IPS DF 6.9 (cell line): ENCODE measurements at regions not wholly inside any gene's neighbourhood (a gene's known extent, or its start where the extent isn't known, plus 50 kb on each side); places are given as distances from the start of the nearest gene placed in this dataset.
"Not testable (repeated sequence)": the region's sequence is repeated elsewhere in the genome, so short reads cannot be mapped to it uniquely, and the experiment has no call there.

ENCODE experiments used
- DNase-seq: peaks from one replicate; pipeline ENCODE4 v3.0.0-alpha.2; 2013; ENCODE audit warnings: low read depth, low spot score
- H3K27ac ChIP-seq: one replicate; pipeline ENCODE4 v1.5.1; 2013; ENCODE audit warnings: low read length, control low read depth
- H3K27me3 ChIP-seq: 2 replicates; pipeline ENCODE4 v1.6.1; 2013; ENCODE audit warnings: mild to moderate bottlenecking, low read length; ENCODE audit not compliant: control insufficient read depth, insufficient read depth
- H3K36me3 ChIP-seq: 2 replicates; pipeline ENCODE4 v1.6.1; 2013; ENCODE audit warnings: low read length; ENCODE audit not compliant: control insufficient read depth, insufficient read depth
- H3K4me1 ChIP-seq: 2 replicates; pipeline ENCODE4 v1.6.1; 2013; ENCODE audit warnings: low read length; ENCODE audit not compliant: control insufficient read depth, insufficient read depth
- H3K4me3 ChIP-seq: 2 replicates; pipeline ENCODE4 v1.5.1; 2013; ENCODE audit warnings: mild to moderate bottlenecking, low read length
- H3K9me3 ChIP-seq: 2 replicates; pipeline ENCODE4 v1.6.1; 2013; ENCODE audit warnings: low read length, inconsistent platforms; ENCODE audit not compliant: control insufficient read depth, insufficient read depth
- WGBS: extraction: QIAGEN DNeasy Blood & Tissue Kit; methylation state at CpG from one replicate; pipeline ENCODE4 v1.1.7; 2013; ENCODE audit warnings: mixed read lengths, missing lambda C conversion rate; ENCODE audit not compliant: insufficient read length, insufficient coverage; 5-methylcytosine and 5-hydroxymethylcytosine counted together

DNA sequence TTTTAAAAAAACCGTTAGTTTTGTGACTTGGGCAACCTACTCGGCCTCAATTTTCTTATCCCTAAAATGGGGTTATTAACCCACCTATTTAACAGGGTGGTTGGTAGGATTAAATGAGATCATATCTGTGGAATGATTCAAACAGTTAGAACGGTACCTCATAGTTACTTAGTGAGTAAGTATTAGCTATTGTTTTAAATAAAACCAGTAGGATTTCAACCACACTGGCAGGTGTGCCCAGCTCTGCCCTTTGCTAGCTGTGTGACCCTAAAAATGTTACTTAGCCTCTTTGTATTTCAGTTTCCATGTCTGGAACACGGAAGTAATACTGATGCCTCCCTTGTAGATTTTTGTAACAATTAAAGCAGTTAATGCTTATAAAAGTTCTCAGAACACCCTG lies 225.8 kb upstream of the SPRY1 start:
- Histone ChIP-seq H3K27me3 (no peaks in the 10 kb centered on the region), H3K9me3 (no peaks in the 10 kb centered on the region), H3K4me3 (no peak overlapping the region), H3K4me1 (no peaks in the 10 kb centered on the region), H3K36me3 (no peaks in the 10 kb centered on the region), H3K27ac (no peak overlapping the region)
- DNase-seq = no peak
- no CpG with 5 or more reads among the region's 4 CpGs for WGBS

DNA sequence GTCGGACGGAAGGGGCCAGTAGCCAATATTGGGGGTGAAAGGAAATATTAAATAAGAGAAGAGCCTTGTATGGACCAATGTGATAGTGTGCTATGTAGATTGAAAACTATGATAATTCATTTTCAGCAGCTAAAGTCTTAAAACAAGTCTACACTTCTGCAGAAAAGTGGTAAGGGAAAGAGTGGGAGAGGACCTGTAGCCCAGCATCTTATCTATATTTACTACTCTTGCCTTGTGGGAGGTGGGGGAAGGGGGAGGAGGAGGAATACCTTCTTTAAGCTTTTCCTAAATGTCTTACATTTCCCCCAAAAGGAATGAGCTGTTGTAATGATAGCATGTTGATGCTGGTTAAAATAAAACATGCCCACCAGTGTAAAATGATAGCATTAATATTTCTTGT lies 220.0 kb upstream of the SPRY1 start:
- WGBS = no CpG with 5 or more reads among the region's 2 CpGs
- Histone ChIP-seq H3K27ac (no peak overlapping the region), H3K27me3 (no peaks in the 10 kb centered on the region), H3K4me3 (no peak overlapping the region), H3K36me3 (no peaks in the 10 kb centered on the region), H3K4me1 (no peaks in the 10 kb centered on the region), H3K9me3 (no peaks in the 10 kb centered on the region)
- no peak for DNase-seq

DNA sequence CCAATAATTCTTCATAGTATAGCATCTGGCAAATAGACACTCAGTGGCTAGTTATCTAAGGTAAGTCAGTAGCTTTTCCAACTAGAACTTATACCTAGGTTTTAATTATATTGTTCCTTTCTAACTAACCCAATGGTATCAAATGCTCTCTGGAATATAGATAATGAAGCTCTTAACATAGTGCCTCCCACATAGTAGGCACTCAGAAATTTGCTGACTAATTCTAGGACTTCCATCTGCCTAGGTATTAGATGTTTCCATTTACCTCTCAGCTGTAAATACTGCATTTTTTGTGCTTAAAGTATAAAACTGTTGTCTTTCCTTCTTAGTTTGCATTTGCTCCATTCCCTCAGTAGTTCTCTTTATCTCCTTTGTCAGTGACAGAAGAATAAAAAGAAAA lies 214.3 kb upstream of the SPRY1 start:
- no peak overlapping the region for H3K27ac ChIP-seq
- no peaks in the 10 kb centered on the region for H3K36me3 ChIP-seq
- H3K9me3 ChIP-seq = no peaks in the 10 kb centered on the region
- no peaks in the 10 kb centered on the region for H3K27me3 ChIP-seq
- no peak for DNase-seq
- H3K4me3 ChIP-seq = no peak overlapping the region
- no peaks in the 10 kb centered on the region for H3K4me1 ChIP-seq

DNA sequence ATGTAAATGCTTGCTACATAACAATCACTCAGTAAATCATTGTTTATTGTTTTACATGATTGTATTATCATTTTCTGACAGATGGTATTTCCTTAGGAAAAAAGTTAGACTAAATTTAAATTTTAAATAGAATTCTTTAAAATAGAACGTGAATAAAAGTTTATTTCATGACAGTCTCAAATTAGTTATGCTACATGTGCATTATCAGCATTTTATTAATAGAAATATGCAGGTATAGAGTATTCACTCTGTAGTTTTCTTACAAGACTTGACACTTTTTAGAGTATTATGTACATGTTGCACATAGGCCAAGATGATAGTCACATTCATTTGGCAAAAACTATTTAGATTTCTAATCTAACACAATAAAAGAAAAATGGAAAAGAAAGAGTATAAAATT lies 213.3 kb upstream of the SPRY1 start:
- Histone ChIP-seq H3K27ac (no peak overlapping the region), H3K4me1 (no peaks in the 10 kb centered on the region), H3K27me3 (no peaks in the 10 kb centered on the region), H3K4me3 (no peak overlapping the region), H3K9me3 (no peaks in the 10 kb centered on the region), H3K36me3 (no peaks in the 10 kb centered on the region)
- no CpG with 5 or more reads among the region's 1 CpG for WGBS
- DNase-seq = no peak

DNA sequence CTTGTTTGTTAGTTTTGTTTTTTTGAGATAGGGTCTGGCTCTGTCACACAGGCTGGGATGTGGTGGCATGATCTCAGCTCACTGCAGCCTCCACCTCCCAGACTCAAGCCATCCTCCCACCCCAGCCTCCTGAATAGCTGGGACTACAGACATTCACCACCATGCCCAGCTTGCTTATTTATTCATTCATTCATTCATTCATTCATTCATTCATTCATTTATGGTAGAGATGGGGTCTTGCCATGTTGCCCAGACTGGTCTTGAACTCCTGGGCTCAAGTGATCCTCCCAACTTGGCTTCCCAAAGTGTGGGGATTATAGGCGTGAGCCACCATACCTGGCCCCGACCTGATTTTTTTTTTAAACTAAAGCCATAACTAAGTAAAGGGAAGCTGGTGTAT lies 212.8 kb upstream of the SPRY1 start:
- DNase-seq, H3K9me3 ChIP-seq, H3K36me3 ChIP-seq, H3K4me1 ChIP-seq, H3K27me3 ChIP-seq, H3K27ac ChIP-seq, H3K4me3 ChIP-seq: not testable (repeated sequence)
- no CpG with 5 or more reads among the region's 2 CpGs for whole genome bisulfite sequencing

DNA sequence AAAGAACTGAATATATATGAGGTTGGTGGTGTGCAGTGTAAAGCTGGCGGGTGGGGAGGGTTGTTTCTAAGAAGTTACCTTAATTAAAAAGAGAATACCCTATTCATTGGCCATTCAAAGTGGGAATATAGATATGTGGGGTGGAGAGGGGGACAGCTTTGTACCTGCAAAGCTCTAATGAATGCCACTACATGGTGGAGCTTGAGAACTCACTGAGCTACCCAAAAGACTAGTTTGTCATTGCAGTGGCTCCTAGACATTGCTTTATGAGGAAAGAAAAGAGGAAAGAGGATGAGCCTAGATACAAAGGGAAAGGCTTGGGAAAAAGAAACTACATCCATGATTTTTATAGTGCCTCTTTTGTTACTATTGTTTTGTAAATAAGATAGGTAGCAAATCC lies 209.9 kb upstream of the SPRY1 start:
- Histone ChIP-seq H3K4me1 (no peaks in the 10 kb centered on the region), H3K27me3 (no peaks in the 10 kb centered on the region), H3K9me3 (no peaks in the 10 kb centered on the region), H3K27ac (no peak overlapping the region), H3K36me3 (no peaks in the 10 kb centered on the region), H3K4me3 (no peak overlapping the region)
- DNase-seq = no peak
- WGBS = no CpG with 5 or more reads among the region's 1 CpG

DNA sequence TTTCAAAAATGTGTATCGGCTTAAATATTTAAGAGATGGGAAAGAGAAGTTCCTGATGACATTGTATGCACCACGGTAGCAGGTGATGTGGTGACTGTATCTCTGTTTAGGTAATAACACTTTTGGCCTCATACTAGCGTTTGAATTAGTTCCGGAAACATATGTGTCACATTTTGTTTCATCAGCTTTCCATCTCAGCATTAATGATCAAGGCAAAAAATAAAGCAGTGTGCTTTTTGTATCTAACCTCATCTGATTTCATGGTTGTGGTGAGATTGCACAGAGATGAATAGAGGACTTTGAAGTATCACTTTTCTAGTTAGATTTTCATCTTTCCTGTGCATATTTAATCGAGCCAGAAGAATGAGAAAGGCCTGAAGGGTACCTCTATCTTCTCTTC lies 206.4 kb upstream of the SPRY1 start:
- WGBS = no CpG with 5 or more reads among the region's 5 CpGs

DNA sequence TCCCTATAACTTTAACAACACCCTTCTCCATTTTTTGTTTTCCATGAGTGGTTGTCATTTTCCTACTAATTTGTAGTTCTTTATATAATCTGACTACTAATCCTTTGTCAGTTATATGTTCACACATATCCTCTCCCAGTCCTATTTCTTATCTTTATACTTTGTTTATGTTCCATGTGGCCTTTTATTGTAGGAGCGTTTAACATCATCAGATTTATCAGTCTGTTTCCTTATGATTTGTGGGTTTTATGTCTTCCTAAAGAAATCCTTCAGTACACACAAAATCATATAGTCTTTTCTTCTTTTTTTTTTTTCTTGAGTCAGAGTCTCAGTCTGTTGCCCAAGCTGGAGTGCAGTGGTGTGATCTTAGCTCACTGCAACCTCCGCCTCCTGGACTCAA lies 204.9 kb upstream of the SPRY1 start:
- Histone ChIP-seq H3K27ac (no peak overlapping the region), H3K27me3 (no peaks in the 10 kb centered on the region), H3K9me3 (no peaks in the 10 kb centered on the region), H3K36me3 (no peaks in the 10 kb centered on the region), H3K4me3 (no peak overlapping the region), H3K4me1 (no peaks in the 10 kb centered on the region)
- DNase-seq = no peak
- no CpG with 5 or more reads among the region's 2 CpGs for WGBS

More for the DNA sequence above, 206.4 kb upstream of the SPRY1 start:
- no peaks in the 10 kb centered on the region for H3K27me3 ChIP-seq
- H3K36me3 ChIP-seq = no peaks in the 10 kb centered on the region
- no peaks in the 10 kb centered on the region for H3K4me1 ChIP-seq
- no peak overlapping the region for H3K4me3 ChIP-seq
- H3K27ac ChIP-seq = no peak overlapping the region
- no peak for DNase-seq
- no peaks in the 10 kb centered on the region for H3K9me3 ChIP-seq

DNA sequence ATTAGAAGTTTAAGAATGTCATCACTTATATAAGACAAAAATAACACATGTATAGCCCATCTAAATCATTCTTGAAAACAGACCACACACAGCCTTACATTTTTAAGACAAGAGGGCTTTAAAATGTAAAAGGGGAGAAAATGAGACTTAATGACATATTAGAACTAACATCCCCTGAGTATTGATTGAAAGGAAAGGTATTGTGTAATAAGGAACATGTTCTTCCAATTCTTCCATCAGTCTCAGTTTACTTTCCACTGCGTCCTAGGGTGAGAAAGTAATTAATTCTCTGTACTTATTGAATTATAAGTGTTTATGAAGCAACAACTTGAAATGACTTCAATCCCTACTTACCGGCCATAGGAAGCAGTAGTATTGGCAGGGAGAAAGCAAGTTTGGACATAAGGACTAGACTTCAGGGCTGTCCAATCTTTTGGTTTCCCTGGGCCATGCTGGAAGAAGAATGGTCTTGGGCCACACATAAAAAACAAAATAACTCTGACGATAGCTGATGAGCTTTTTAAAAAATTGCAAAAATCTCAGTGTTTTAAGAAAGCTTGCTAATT lies 202.7 kb upstream of the SPRY1 start:
- no peaks in the 10 kb centered on the region for H3K4me1 ChIP-seq
- no peaks in the 10 kb centered on the region for H3K9me3 ChIP-seq
- H3K27ac ChIP-seq = no peak overlapping the region
- no CpG with 5 or more reads among the region's 3 CpGs for WGBS
- DNase-seq = no peak
- H3K27me3 ChIP-seq = no peaks in the 10 kb centered on the region
- no peaks in the 10 kb centered on the region for H3K36me3 ChIP-seq
- no peak overlapping the region for H3K4me3 ChIP-seq

DNA sequence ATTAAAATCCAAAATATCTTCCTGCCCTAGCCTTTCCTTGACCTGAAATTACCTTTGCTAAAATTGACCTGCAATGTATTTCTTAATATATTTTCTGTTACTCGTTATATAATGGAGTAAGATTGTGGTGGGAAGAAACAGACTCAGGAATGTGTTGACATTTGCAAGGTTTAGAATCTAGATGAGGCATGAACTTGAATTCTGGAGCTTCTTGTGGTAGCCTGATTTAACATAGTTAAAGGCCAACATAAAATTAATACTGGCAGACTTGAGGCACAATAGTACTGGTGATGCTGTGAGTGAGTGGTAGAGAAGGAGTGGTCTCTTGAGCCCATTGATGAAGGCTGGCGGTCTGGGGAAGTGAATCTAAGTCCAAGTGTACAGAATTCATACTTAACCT lies 197.9 kb upstream of the SPRY1 start:
- Histone ChIP-seq H3K27ac (no peak overlapping the region), H3K4me3 (no peak overlapping the region), H3K4me1 (no peaks in the 10 kb centered on the region), H3K9me3 (no peaks in the 10 kb centered on the region), H3K36me3 (no peaks in the 10 kb centered on the region), H3K27me3 (no peaks in the 10 kb centered on the region)
- DNase-seq = no peak
- no CpG with 5 or more reads among the region's 2 CpGs for WGBS

DNA sequence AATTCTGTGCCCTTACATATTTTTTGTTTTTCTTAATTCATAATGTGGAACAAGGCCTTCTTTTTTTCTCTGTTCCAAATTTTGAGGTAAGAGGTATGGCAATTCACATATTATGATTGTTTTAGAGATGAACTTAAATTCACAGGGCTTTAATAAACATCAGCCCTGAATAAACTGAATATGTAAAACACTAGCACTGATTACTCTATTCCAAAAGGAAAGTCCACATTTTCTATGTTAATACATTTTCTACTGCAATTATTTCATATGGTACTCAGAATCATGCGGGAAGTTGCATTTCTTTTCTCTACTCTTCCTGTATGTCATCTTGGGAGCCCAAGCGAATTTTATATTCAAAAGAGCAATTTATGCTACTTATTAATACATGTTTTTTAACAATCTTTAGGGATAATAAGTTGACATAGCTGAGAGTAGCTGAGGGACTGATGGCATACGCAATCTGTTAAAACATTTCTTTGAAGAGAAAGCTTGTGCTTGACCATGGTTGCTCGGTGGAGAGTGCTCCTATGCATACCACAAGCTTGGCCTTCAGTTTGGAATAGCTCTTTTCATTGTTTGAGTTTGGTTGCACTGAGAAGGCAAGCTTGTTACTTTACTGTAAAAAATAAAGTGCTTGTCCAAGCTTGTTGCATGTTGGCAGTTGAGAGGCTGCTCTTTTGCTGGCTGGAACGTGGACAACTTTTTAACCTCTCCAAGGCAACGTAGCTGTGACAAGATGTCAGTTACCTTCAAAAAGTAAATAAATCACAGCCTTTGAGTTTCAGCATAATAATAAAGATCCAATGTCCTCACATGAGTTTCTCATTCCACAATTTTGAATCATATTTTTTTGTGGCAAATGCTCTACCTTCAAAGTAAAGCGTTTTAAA lies 196.3 kb upstream of the SPRY1 start:
- H3K9me3 ChIP-seq = no peaks in the 10 kb centered on the region
- no peaks in the 10 kb centered on the region for H3K36me3 ChIP-seq
- no CpG with 5 or more reads among the region's 7 CpGs for WGBS
- DNase-seq = no peak
- no peak overlapping the region for H3K27ac ChIP-seq
- H3K27me3 ChIP-seq = no peaks in the 10 kb centered on the region
- no peaks in the 10 kb centered on the region for H3K4me1 ChIP-seq
- H3K4me3 ChIP-seq = no peak overlapping the region
